Bronchial epithelial cell (primary cell): ENCODE measurements at regions not wholly inside any gene's neighbourhood (a gene's known extent, or its start where the extent isn't known, plus 50 kb on each side); places are given as distances from the start of the nearest gene placed in this dataset.

Experiments used
- DNase-seq: peaks from one replicate; pipeline ENCODE4 v3.0.0-alpha.2; 2010; ENCODE audit warnings: low read depth
- FAIRE-seq: peaks from 2 replicates; lab custom pipeline; 2011; peaks lifted over from hg19 to GRCh38; lab: Jason Lieb, UNC
- H3K27me3 ChIP-seq: 2 replicates; pipeline ENCODE4 v1.5.1; 2011; ENCODE audit warnings: low read length; ENCODE audit not compliant: control insufficient read depth, insufficient read depth
- H3K36me3 ChIP-seq: 2 replicates; pipeline ENCODE4 v1.5.1; 2011; ENCODE audit warnings: low read length; ENCODE audit not compliant: control insufficient read depth, insufficient read depth
- H3K4me3 ChIP-seq: 2 replicates; pipeline ENCODE4 v1.5.1; 2011; ENCODE audit warnings: mild to moderate bottlenecking, low read depth, low read length, control low read depth
- TF ChIP-seq, protein P1 (sequence below): IDR thresholded peaks from 2 replicates; pipeline ENCODE4 v1.5.1; 2011; ENCODE audit warnings: mild to moderate bottlenecking, moderate library complexity, low read length, control low read depth, inconsistent platforms; ENCODE audit not compliant: insufficient read depth, severe bottlenecking

GRCh38 chr1:188302746-188303145 is 1474.0 kb downstream of the PLA2G4A start:
- DNase-seq (no peak), FAIRE-seq (no peak)
- no peak overlapping the region for H3K4me3 ChIP-seq
- H3K36me3 ChIP-seq: no peaks in the 10 kb centered on the region
- H3K27me3 ChIP-seq: no peaks in the 10 kb centered on the region
- TF ChIP-seq, protein P1, sequence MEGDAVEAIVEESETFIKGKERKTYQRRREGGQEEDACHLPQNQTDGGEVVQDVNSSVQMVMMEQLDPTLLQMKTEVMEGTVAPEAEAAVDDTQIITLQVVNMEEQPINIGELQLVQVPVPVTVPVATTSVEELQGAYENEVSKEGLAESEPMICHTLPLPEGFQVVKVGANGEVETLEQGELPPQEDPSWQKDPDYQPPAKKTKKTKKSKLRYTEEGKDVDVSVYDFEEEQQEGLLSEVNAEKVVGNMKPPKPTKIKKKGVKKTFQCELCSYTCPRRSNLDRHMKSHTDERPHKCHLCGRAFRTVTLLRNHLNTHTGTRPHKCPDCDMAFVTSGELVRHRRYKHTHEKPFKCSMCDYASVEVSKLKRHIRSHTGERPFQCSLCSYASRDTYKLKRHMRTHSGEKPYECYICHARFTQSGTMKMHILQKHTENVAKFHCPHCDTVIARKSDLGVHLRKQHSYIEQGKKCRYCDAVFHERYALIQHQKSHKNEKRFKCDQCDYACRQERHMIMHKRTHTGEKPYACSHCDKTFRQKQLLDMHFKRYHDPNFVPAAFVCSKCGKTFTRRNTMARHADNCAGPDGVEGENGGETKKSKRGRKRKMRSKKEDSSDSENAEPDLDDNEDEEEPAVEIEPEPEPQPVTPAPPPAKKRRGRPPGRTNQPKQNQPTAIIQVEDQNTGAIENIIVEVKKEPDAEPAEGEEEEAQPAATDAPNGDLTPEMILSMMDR: no peak

GRCh38 chr1:188314557-188315137 is 1485.9 kb downstream of the PLA2G4A start:
- FAIRE-seq (no peak), DNase-seq (no peak)
- Histone ChIP-seq H3K36me3 (no peaks in the 10 kb centered on the region), H3K27me3 (no peaks in the 10 kb centered on the region), H3K4me3 (no peak overlapping the region)
- TF ChIP-seq, protein P1: no peak

- FAIRE-seq (no peak), DNase-seq (no peak)
- Histone ChIP-seq H3K4me3 (no peak overlapping the region), H3K36me3 (no peaks in the 10 kb centered on the region), H3K27me3 (no peaks in the 10 kb centered on the region)
- TF ChIP-seq, protein P1: no peak
Measured at GRCh38 chr1:188317894-188318293, 1489.1 kb downstream of the PLA2G4A start.

DNA sequence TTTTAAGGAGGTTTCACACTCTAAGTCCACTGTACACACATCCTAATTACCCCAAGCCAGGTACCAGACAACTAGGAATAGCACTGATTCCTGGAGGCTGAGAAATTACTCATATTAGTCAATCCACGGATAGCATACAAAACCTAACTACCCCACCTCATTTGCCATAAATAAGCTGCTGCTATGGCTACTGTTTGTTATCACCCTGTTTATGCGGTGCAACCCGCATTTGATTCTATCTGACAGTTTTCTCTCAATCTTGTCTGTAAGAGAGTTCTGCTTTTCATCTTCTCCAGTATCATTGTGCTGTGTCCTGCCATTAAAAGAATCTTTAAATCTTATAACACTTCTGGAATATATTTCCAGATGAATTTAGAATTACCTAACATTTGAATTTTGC is 1496.5 kb downstream of the PLA2G4A start:
- TF ChIP-seq, protein P1: no peak

GRCh38 chr1:188343914-188344313 is 1515.2 kb downstream of the PLA2G4A start:
- DNase-seq (no peak), FAIRE-seq (no peak)
- no peaks in the 10 kb centered on the region for H3K27me3 ChIP-seq
- H3K36me3 ChIP-seq: no peaks in the 10 kb centered on the region
- no peak overlapping the region for H3K4me3 ChIP-seq
- TF ChIP-seq, protein P1: no peak

More for the DNA sequence above, 1496.5 kb downstream of the PLA2G4A start:
- no peak for DNase-seq
- Histone ChIP-seq H3K36me3 (no peaks in the 10 kb centered on the region), H3K27me3 (no peaks in the 10 kb centered on the region), H3K4me3 (no peak overlapping the region)
- FAIRE-seq: no peak

DNA sequence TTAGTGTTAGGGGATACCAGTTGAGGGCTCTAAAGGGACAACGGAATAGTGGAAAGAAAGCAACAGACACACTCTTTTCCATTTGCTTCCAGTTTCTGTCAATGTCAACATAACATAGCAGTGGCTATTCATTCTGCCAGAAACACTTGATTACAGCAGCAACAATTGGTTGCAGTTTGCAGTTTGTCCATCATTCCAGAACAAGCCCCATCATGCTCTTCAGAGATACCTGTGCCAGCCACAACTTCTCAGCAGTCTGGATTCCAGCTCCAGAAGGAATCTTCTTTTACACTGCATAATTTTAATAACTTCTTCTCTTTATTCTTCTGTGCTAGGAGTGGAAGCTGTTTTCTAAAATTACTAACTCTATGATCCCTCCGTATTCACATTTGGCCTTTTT is 1521.4 kb downstream of the PLA2G4A start:
- Histone ChIP-seq H3K27me3 (no peaks in the 10 kb centered on the region), H3K4me3 (no peak overlapping the region), H3K36me3 (no peaks in the 10 kb centered on the region)
- TF ChIP-seq, protein P1: no peak
- DNase-seq (peak; percentile 51), FAIRE-seq (no peak)
